HFFc6 (cell line): ENCODE measurements at regions not wholly inside any gene's neighbourhood (a gene's known extent, or its start where the extent isn't known, plus 50 kb on each side); places are given as distances from the start of the nearest gene placed in this dataset.

ENCODE experiments used
- DNase-seq: peaks from one replicate; pipeline ENCODE4 v3.0.0-alpha.2; 2018
- H3K27ac Mint-ChIP-seq: 2 replicates; pipeline ENCODE4 v1.8.0; 2020; ENCODE audit warnings: mild to moderate bottlenecking, mixed read lengths
- H3K27me3 Mint-ChIP-seq: 2 replicates; pipeline ENCODE4 v1.8.0; 2021; ENCODE audit warnings: mild to moderate bottlenecking, moderate library complexity, mixed read lengths; ENCODE audit not compliant: insufficient read depth
- H3K36me3 Mint-ChIP-seq: 2 replicates; pipeline ENCODE4 v1.8.0; 2021; ENCODE audit warnings: low read depth, mixed read lengths
- H3K4me1 Mint-ChIP-seq: 2 replicates; pipeline ENCODE4 v1.8.0; 2020; ENCODE audit warnings: low read depth, mixed read lengths
- H3K4me3 Mint-ChIP-seq: 2 replicates; pipeline ENCODE4 v1.8.0; 2020; ENCODE audit warnings: mild to moderate bottlenecking, moderate library complexity, mixed read lengths
- H3K9me3 Mint-ChIP-seq: 2 replicates; pipeline ENCODE4 v1.8.0; 2020; ENCODE audit warnings: mild to moderate bottlenecking, mixed read lengths
- TF ChIP-seq, protein P1 (sequence below): fragments of 200-600 bp; sonication (generic); IDR thresholded peaks from 2 replicates; pipeline ENCODE4 v1.5.0; 2021; ENCODE audit warnings: antibody characterized with exemption, mild to moderate bottlenecking

DNA sequence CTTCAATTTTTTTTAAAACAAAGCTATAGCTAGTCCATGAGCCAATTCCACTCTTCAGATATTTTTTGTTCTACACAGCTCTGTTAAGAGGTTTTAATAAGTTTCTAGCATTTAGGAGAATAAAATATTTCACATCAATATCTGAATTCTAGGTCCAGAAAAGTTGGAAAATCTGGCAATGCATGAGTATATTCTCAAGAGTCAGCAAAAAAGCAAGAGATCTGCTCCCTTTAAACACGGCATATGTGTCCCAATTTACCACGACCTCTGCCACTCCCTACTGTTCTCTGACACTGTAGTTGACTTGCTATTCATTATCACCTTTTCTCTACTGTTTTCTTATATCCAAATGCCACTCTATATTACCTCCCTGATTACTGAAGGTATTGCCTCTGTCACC is 145.1 kb upstream of the TGFBR2 start:
- TF ChIP-seq, protein P1, sequence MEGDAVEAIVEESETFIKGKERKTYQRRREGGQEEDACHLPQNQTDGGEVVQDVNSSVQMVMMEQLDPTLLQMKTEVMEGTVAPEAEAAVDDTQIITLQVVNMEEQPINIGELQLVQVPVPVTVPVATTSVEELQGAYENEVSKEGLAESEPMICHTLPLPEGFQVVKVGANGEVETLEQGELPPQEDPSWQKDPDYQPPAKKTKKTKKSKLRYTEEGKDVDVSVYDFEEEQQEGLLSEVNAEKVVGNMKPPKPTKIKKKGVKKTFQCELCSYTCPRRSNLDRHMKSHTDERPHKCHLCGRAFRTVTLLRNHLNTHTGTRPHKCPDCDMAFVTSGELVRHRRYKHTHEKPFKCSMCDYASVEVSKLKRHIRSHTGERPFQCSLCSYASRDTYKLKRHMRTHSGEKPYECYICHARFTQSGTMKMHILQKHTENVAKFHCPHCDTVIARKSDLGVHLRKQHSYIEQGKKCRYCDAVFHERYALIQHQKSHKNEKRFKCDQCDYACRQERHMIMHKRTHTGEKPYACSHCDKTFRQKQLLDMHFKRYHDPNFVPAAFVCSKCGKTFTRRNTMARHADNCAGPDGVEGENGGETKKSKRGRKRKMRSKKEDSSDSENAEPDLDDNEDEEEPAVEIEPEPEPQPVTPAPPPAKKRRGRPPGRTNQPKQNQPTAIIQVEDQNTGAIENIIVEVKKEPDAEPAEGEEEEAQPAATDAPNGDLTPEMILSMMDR, result no peak
- Mint-ChIP-seq H3K27ac (no peak overlapping the region), H3K4me3 (no peak overlapping the region), H3K4me1 (peaks cover 34% of the 10 kb centered on the region), H3K9me3 (no peaks in the 10 kb centered on the region), H3K36me3 (peaks cover 9% of the 10 kb centered on the region; the same call in 1 of the 2 replicates), H3K27me3 (no peaks in the 10 kb centered on the region)
- DNase-seq, result no peak

DNA sequence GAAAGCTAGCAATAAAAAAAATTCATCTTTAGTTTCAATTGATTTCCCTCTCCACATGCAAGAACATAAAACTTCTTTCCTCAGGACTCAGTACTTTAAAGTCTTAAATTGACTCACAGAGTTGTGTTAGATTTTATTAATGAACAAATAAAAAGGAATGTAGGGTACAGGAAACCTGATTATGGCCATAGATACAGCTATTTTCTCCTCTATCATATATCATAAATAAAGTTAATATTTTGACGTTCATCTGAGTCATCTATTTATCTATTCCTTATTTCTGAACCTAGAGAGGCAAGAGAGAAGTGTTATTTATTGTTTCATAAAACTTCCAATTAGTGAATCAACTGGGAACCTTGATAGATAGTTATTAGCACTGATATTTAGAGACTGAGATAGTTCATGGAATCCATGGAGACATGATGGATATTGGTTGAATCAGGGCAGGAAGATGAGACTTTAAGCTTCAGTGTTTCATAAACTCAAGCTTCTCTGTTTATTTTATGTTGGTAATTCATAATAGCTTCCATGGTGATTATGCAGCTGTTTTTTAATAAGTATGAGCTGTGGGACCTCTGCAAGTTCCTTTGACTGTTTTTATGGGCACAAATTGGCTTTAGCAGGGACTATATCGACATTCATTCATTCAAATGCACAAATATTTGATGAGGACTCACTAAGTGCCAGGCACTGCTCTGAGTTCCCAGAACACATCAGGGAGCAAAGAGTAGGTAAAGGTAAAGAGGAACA is 143.5 kb upstream of the TGFBR2 start:
- Mint-ChIP-seq H3K27me3 (no peaks in the 10 kb centered on the region), H3K9me3 (no peaks in the 10 kb centered on the region), H3K27ac (peak overlapping the region; percentile 63), H3K4me1 (peaks cover 35% of the 10 kb centered on the region), H3K36me3 (peaks cover 9% of the 10 kb centered on the region; the same call in 1 of the 2 replicates), H3K4me3 (no peak overlapping the region)
- TF ChIP-seq, protein P1, result no peak
- DNase-seq, result no peak

DNA sequence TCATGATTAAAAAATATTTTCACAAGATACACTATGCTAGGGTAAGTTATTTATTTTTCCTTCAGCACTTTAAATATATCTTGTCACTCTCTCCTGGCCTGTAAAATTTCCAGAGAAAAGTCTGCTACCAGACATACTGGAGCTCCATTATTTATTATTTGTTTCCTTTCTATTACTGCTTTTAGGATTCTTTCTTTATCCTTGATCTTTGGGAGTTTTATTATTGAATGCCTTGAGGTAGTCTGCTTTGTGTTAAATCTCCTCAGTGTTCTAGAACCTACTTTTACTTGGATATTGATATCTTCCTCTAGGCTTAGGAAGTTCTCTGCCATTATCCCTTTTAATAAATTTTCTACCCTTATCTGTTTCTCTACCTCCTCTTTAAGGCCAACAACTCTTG is 142.0 kb upstream of the TGFBR2 start:
- peaks cover 9% of the 10 kb centered on the region; the same call in 1 of the 2 replicates for H3K36me3 Mint-ChIP-seq
- H3K27ac Mint-ChIP-seq, result no peak overlapping the region
- peaks cover 46% of the 10 kb centered on the region for H3K4me1 Mint-ChIP-seq
- DNase-seq, result no peak
- no peaks in the 10 kb centered on the region for H3K9me3 Mint-ChIP-seq
- TF ChIP-seq, protein P1, result no peak
- H3K4me3 Mint-ChIP-seq, result no peak overlapping the region
- H3K27me3 Mint-ChIP-seq, result no peaks in the 10 kb centered on the region

DNA sequence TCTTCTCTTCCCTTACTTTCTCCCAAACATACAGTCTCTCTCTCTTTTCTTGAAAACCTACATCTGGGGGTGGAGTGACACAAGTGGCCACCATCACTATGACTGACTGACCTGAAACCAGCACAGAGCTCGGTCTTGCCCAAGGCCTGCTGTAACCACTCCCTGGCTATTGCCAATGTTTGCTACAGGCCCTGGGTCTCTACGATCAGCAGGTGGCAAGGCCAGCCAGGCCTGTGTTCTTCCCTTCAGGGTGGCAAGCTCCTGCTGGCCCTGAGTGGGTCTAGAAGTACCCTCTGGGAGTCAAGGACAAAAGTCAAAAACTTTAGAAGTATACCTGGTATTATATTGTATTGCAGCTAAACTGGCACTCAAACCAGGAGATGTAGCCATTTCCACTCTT is 140.9 kb upstream of the TGFBR2 start:
- Mint-ChIP-seq H3K36me3 (peaks cover 9% of the 10 kb centered on the region; the same call in 1 of the 2 replicates), H3K27me3 (no peaks in the 10 kb centered on the region), H3K9me3 (no peaks in the 10 kb centered on the region), H3K4me3 (no peak overlapping the region), H3K27ac (no peak overlapping the region), H3K4me1 (peaks cover 53% of the 10 kb centered on the region)
- TF ChIP-seq, protein P1, result no peak
- no peak for DNase-seq

DNA sequence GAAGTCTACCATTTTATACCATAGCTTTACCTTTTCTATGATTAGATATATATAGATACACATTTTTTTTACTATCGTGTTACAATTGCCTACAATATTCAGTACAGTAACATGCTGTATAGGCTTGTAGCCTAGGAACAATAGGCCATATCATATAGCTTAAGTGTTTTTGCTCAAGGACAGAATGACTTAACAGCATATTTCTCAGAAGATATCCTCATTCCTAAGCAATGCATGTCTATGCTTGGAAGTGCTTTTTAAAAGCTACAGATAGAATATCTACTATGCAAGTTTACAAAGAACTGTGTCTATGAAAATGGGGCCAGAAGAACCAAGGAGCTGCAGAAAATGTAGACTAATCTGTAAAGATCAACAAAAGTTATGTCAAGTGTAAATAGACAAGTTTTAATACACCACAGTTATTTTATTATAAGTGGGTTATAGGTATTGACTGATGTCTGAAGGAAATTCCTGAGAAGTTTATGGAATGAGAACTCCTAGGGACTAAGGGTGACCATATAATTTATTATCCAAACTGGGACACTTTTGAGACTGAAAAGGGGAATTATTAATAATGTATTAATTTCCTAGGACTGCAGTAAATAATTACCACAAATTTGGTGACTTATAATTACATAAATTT is 138.7 kb upstream of the TGFBR2 start:
- no peaks in the 10 kb centered on the region for H3K9me3 Mint-ChIP-seq
- no peak overlapping the region for H3K27ac Mint-ChIP-seq
- H3K27me3 Mint-ChIP-seq, result no peaks in the 10 kb centered on the region
- no peak overlapping the region for H3K4me3 Mint-ChIP-seq
- H3K4me1 Mint-ChIP-seq, result peaks cover 56% of the 10 kb centered on the region
- peak; percentile 23 for DNase-seq
- TF ChIP-seq, protein P1, result no peak
- H3K36me3 Mint-ChIP-seq, result peaks cover 9% of the 10 kb centered on the region; the same call in 1 of the 2 replicates
